Coronary artery (tissue), 2 donors: ENCODE measurements at regions not wholly inside any gene's neighbourhood (a gene's known extent, or its start where the extent isn't known, plus 50 kb on each side); places are given as distances from the start of the nearest gene placed in this dataset.
"Not testable (repeated sequence)": the region's sequence is repeated elsewhere in the genome, so short reads cannot be mapped to it uniquely, and the experiment has no call there.

Experiments used
- DNase-seq: peaks from one replicate; pipeline ENCODE4 v3.0.0-alpha.2; 2017; ENCODE audit warnings: low spot score
- H3K27ac ChIP-seq, 2 donors: fragments of 200-600 bp; sonication (generic); one replicate each; pipeline ENCODE4 v1.5.1; 2016 to 2019
- H3K4me3 ChIP-seq: fragments of 200-600 bp; sonication (generic); 2 replicates; pipeline ENCODE4 v1.5.1; 2016; ENCODE audit warnings: mild to moderate bottlenecking, moderate library complexity
- TF ChIP-seq, protein P1 (sequence below): fragments of 200-600 bp; sonication (generic); IDR thresholded peaks from one replicate; pipeline ENCODE4 v1.5.1; 2019; ENCODE audit warnings: antibody characterized with exemption

DNA sequence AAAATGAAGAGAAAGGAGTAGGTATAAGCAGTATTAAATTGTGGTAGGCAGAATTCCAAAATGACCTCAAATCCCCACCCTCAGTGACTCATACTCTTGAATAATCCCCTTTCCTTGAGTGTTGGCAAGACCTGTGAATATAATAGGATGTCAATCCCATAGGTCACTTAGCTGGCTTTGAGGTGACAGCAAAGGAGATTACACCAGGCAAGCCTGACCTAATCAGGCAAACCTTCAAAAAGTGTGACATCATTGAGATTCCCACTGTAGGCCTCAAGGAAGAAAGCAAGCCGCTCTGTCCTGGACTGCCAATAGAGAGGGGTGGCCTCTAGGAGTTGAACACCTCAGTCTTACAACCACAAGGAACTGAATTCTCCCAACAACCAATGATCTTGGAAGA, 535.2 kb downstream of the RBFOX1 start:
- TF ChIP-seq, protein P1, sequence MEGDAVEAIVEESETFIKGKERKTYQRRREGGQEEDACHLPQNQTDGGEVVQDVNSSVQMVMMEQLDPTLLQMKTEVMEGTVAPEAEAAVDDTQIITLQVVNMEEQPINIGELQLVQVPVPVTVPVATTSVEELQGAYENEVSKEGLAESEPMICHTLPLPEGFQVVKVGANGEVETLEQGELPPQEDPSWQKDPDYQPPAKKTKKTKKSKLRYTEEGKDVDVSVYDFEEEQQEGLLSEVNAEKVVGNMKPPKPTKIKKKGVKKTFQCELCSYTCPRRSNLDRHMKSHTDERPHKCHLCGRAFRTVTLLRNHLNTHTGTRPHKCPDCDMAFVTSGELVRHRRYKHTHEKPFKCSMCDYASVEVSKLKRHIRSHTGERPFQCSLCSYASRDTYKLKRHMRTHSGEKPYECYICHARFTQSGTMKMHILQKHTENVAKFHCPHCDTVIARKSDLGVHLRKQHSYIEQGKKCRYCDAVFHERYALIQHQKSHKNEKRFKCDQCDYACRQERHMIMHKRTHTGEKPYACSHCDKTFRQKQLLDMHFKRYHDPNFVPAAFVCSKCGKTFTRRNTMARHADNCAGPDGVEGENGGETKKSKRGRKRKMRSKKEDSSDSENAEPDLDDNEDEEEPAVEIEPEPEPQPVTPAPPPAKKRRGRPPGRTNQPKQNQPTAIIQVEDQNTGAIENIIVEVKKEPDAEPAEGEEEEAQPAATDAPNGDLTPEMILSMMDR = no peak
- H3K4me3 ChIP-seq = no peak overlapping the region
- DNase-seq = no peak
- no peak overlapping the region for H3K27ac ChIP-seq

DNA sequence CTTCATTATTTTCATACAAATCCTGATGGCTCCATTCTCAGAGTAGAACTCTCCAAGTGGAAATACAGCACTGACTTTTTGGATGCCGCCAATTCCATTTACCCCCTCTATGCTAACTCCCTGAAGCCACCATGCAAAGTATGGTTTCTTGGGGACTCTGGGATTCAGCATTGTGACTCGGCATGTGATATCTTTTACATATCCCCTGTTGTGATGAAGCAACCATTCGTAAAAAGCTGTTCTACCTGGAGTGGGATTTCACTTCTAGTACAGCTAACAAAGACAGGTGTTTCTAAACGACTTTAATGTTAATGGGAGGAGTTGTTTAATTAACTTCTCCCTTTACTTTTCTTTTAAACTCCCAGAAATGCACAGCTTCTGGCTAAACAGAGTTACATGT, 533.5 kb downstream of the RBFOX1 start:
- DNase-seq = no peak

DNA sequence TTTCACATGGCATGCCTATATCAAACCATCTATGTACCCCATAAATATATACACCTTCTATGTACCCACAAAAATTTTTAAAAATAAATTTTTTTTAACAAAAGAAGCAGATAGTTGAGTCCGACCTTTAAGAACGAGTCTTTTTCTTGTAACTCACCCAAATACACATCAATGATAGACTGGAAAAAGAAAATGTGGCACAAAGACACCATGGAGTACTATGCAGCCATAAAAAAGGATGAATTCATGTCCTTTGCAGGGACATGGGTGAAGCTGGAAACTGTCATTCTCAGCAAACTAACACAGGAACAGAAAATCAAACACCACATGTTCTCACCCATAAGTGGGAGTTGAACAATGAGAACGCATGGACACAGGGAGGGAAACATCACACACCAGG, 532.7 kb downstream of the RBFOX1 start:
- not testable (repeated sequence) for DNase-seq, H3K27ac ChIP-seq, H3K4me3 ChIP-seq

More for the DNA sequence above, 533.5 kb downstream of the RBFOX1 start:
- H3K27ac ChIP-seq = no peak overlapping the region
- TF ChIP-seq, protein P1 = no peak
- H3K4me3 ChIP-seq = no peak overlapping the region

DNA sequence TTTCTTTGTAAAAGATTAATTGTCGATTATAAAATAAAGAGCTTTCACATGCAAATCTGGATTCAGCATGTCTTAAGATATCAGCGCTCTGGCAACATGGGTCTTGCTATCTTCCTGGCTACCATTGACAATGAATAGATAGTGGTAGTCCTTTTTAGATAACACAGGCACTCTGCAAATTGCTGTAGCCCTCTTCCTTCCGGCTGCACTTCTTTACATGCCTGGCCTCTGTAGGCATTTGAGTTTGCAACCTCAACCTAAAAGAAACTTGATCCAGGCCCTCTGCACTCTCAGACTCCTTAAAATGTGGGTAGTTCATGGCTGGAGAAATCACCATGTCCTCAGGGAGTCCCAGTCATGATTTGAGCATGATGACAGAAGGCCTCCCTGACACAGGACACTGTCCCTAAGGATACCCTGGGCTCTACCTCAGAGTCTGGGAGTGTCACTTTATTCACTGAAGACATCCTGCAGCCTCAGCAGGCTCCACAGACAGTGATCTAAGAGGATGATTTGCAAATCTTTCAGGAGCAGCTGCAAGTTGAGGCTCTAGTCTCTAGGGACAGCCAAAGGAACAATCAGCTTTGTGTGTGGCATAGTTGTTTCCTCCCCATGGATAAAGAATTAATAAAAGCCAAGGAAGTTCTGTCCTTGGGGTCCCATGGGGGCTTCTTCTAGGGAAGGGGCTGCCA, 529.4 kb downstream of the RBFOX1 start:
- no peak overlapping the region for H3K27ac ChIP-seq
- no peak overlapping the region for H3K4me3 ChIP-seq
- TF ChIP-seq, protein P1 = no peak
- no peak for DNase-seq

DNA sequence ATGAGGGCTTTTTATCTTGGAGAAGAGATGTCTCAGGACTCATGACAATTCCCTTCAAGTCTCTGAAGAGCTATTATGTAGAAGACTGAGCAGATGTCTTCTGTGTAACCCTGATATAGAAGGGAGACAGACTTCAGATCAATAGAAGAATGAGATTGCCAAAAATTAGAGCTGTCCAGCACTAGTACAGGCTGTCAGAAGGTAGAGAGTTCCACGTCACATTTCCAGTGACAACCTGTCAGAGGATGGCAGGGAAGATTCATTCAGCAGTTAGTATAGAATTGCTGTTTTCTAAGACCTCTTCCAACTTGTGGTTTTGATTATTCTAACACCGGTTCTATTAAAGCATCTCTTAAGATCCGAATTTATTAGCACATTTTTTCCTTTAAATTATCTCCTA, 520.6 kb downstream of the RBFOX1 start:
- Histone ChIP-seq H3K27ac (no peak overlapping the region), H3K4me3 (no peak overlapping the region)
- DNase-seq = no peak
- TF ChIP-seq, protein P1 = no peak

DNA sequence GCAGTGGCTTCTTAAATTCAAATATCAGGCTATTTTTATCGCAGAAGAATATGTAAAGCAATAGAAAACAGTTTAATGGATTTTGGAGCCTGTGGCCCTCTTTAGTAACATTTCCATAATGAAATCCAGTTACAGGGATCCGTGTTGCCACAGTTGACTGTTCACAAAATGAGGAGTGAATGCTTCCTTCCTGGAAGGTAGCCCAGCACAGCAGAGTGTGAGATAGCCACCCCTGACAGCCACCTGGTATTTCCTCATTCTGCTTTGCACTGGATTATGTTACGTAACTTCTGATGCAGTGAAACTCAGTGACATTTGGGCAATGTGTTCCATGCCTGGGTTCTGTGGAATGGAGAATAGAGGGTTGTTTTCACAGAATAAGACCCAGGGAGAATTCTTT, 517.2 kb downstream of the RBFOX1 start:
- no peak overlapping the region for H3K27ac ChIP-seq
- DNase-seq = no peak
- no peak overlapping the region for H3K4me3 ChIP-seq
- TF ChIP-seq, protein P1 = no peak

DNA sequence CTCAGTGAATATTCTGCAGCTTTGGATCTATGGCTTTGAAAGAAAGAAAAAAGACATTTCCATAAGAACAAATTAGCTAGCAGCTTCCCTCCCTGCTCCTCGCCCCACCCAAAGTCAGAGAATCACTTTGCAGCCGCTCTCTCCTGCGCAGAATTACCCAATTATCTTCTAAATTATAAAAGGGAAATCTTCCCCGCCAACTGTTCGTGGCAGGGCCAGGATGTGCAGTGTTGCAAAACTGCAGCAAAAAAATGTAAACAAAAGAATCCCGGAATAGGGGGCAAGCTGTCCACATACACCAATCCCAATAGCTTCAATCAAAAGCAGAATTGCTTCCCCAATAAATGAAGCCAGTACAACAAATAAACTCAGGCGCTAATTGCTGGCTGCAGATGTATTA, 510.6 kb downstream of the RBFOX1 start:
- Histone ChIP-seq H3K27ac (no peak overlapping the region), H3K4me3 (no peak overlapping the region)
- no peak for DNase-seq
- TF ChIP-seq, protein P1 = no peak
